SKM-1 treated with dmso at 0.1 percent for 144 hours (cell line): ENCODE measurements at regions not wholly inside any gene's neighbourhood (a gene's known extent, or its start where the extent isn't known, plus 50 kb on each side); places are given as distances from the start of the nearest gene placed in this dataset.
A peak's percentile ranks its signal among the peaks of the same experiment; 100 is the strongest.

Experiments used
- DNase-seq: peaks from one replicate; lab custom pipeline; 2025; ENCODE audit not compliant: unreplicated experiment; lab: John Stamatoyannopoulos, UW

DNA sequence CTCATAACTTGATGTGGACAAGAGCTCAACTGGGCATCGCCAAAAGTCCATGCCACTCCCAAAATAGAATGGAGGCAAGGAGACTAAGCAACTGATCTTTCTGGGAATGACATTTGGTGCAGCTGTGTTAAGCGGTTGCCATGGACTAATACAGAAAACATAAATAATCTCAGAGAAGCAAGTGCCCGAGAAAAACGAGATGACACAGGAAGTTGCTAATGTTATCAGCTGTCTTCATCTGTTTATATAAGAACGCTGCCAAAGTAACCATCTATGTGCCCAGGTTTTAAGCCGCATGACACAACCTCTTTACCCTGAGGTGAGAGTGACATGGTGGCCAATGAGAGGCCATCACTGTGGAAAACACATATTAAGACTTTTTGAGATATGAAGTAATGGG lies 54.9 kb upstream of the SACS start:
- no peak for DNase-seq

DNA sequence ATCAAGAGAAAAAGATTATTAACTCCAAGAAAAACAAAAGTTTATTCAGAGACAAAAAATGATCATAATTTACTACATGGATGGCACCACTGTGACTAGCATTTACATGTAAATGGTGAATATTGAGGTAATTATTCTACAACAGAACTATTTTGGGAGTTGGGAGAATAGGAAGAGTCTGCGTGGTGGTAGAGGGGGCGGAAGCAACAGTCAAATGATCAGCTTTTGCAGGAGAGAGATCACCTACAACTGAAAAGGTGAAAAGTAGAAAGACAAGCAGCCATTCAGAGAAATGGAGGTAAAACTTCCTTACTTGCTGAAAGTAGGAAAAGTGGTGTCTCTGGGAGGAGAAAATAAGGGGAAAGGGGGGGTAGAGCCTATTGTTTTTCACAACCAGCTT lies 62.8 kb upstream of the SACS start:
- no peak for DNase-seq

GRCh38 chr13:23497191-23497590 lies 63.7 kb upstream of the SACS start:
- no peak for DNase-seq

DNA sequence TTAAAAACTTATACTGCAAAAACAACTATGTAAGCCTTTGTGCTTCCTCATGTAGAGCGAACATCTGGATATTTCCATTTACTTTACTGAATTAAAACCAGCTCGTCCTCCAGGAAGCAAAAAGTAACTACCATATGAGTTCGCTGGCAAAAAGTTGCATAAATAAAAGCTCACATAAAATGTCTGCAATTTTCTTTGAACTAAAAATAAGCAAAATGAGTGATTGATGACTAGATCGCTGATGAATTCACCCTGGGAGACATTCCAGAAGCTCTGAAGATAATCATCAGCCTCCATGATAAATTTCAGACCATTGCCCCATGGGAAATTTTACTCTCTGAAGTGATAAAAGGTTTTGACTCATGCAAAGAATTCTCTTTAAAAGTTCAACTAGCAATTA lies 67.3 kb upstream of the SACS start:
- DNase-seq = no peak

- DNase-seq = no peak
Measured at GRCh38 chr13:23504180-23504579, 66.0 kb upstream of the TNFRSF19 start.

- DNase-seq = no peak
Measured at GRCh38 chr13:23505007-23505406, 65.2 kb upstream of the TNFRSF19 start.

DNA sequence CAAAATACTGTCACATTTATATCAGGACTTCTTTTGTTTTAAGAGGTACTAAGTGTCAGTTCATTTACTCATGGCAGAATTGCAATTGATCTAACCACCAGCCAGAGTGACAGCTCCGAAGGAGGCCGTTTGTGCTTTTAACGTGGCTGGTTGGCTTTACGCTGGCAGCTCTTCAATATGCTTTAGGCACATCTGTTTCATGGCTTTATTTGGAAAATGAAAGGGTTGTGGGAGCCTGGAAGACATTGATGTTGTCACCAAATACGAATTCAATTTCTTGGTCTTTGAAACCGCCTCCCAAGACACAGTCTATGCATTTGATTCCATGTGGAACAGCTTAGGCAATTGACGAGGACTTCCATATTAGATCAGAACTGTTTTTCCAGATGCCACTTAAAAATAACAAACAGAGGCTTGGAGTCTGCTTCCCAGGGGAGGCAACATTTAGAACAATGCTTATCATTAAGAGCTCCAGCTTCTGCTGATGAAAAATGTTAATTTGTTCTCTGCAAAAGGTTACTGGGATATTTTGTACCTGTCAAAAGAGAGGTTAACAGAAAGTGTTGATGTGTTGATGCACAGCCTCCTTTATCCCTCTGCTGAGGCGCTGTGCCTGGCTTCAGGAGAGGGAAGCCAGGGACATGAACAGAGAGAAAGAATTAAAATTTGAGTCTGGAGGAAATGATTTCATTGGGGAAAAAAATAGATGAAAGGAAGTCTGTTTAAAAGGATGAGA lies 64.0 kb upstream of the TNFRSF19 start:
- no peak for DNase-seq

DNA sequence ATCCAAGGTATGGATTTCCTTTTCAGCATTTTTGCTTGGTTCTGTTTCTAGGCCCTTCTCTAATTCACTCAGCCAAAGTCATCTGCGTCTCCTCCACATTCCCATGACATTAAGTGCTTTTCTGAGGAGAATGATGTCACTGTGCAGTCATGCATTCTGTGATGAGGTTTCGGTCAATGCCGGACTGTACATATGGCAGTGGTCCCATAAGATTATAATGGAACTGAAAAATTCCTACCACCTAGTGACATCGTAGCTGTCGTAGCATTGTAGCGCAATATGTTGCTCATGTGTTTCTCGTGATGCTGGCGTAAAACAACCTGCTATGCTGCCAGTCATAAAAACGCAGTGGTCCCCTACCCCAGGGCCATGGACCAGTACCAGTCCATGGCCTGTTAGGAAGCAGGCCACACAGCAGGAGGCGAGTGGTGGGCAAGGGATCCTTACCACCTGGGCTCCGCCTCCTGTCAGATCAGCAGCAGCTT lies 63.4 kb upstream of the TNFRSF19 start:
- DNase-seq = no peak

GRCh38 chr13:23509781-23510543 lies 60.2 kb upstream of the TNFRSF19 start:
- DNase-seq = no peak

DNA sequence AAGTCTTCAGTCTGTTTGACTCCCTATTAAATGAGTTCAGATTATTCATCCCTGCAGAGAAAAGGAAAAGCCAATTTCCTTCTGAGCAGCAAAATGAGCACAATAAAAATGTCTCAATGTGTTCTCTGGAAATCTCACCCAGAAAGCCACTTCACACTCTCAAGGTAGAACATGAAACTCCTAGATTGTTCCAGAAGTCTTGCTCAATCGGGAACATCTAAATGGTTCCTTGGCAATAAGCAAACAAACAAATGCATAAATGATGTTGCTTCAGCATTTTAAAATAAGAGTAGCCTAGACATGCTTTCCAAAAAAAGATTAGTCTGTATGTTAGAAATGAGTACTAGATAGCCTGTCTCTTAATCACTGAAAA lies 59.7 kb upstream of the TNFRSF19 start:
- DNase-seq = no peak

DNA sequence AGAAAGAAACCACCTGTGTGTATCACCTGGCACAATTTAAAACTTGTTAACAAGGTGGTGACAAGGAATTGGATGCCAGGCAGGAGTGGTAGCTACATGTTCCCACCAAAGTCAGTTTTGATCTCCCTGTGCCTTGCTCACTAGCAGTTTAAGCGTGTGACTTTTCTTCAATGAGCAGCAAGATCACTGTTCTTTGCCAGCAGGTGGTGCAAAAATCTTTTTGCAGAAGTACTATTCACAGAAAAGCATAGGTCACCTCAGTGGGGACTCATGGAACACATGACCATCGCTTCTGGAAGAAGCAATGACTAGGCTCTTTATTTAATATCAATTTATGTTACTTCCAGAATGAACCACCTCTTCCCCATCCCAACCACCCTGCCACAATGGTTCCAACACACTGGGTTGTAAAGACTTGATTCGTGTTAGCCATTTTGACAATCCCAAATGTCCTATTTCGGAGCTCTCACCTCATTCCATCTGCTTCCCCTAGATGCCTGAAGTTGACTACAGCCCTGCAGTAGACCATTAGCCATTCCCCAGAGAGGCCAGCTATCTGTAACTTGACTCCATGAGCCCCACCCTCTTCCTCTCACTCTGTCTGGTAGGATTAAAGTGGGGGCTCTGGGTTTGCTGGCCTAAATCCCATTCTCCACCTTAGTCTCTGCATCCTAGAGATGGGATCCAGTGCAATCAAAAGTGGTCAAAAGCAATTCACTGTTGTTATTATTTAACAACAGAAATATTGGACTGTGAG lies 59.1 kb upstream of the TNFRSF19 start:
- peak; percentile 22 for DNase-seq

DNA sequence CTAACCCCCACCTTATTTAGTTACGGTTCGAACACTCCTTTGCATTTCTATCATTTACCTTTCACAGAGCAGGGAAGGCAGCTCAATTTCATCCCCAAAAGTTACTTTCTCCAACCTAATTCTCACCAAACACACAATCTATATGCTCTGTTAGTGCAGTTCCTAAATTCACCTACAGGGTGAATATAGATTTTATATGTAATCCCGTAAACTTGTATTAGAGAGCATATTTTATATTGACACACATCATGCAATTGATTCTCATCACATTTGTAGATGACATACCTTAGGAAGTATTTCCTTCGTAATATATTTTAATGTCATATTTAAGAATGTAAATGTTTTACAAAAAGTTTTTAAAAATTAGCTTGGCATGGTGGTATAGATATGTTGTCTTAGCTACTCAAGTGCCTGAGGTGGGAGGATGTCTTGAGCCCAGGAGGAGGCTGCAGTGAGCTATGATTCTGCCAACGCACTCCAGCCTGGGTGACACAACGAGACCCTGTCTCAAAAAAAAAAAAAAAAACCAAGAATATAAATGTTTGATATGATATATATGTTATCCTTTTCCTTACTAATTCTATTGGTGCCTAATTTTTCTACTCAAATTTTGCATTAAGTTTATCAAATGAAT lies 57.3 kb upstream of the TNFRSF19 start:
- no peak for DNase-seq

DNA sequence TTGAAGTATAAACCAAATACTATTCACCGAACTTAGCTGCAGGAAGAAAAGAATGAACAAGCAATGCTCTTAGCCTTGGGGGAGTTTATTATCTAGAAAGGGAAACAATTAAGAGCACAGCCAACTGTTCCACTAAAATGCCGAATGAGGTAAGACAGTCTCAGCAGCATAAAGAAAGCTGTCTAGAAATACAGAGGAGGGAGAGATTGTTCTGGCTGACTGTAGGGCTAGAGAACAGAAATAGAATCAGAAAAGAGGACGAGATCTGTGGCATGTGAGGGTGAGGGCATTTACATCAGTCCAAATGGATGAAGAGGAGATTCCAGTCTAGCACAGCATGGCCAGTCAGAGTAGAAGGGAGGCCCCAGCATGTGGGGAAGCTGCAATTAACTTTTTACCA lies 56.8 kb upstream of the TNFRSF19 start:
- no peak for DNase-seq

GRCh38 chr13:23514076-23514475 lies 56.1 kb upstream of the TNFRSF19 start:
- no peak for DNase-seq

- DNase-seq = no peak
Measured at GRCh38 chr13:23515116-23515515, 55.1 kb upstream of the TNFRSF19 start.

DNA sequence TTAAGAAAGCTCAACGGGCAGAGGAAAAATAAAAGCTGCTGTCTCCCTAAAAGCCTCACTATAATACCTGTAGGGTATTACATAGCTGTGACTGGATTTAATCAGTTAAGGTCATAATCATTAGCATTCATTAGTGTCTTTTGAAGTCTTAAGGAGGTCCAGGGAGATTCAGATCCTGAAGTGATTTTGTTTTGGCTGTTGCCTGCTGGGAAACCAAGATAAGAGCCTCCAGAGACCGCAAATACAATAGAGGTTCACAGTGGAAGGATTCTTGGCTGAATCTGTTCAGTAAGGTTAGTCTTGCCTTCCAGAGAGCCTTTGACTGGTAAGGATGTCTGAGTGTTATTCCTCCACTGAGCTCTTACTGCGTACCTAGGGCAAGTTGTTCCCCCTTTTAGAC lies 54.0 kb upstream of the TNFRSF19 start:
- DNase-seq = no peak

DNA sequence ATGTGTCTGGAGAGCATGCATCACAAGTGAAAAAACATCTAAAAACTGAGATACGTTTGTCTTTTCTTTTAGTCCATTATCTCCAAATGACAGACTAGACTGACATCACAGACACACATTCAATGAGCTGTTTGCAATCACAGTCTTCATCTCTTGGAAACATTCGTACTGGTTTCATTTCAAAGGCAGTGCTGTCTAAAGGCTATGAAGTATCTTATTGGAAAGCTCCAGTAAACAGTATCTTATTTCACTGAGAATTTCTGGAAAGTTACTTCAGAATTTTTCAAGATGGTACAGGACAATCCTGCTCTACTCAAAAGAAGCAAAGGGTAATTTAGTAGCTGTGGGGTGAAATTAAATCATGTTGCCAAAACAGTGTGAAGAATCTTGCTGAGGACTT lies 53.5 kb upstream of the TNFRSF19 start:
- DNase-seq = no peak

DNA sequence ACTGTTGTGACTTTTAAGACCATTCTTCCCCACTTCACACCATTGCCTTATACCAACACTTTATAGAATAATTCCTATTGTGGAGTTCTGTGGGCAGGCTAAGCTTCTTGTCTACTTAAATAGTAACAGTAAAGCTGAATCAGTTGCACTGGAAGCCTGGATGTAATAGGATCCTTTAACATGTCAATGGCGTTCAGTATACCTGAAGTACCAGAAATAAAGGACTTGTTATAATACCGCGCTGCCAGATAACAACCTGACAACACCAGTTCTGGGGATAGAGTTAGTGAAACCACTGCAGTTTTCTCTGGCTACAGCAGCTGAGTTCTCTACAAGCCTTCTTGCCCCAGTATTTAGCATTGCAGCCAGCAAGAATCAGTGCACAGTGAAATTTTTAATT lies 52.0 kb upstream of the TNFRSF19 start:
- no peak for DNase-seq
